GM12875 (cell line): ENCODE measurements at regions not wholly inside any gene's neighbourhood (a gene's known extent, or its start where the extent isn't known, plus 50 kb on each side); places are given as distances from the start of the nearest gene placed in this dataset.

Experiments
- H3K4me3 ChIP-seq: one replicate; pipeline ENCODE4 v1.5.1; 2011; ENCODE audit warnings: low read depth, low read length, control low read depth
- TF ChIP-seq, protein P1 (sequence below): IDR thresholded peaks from 2 replicates; pipeline ENCODE4 v1.5.1; 2011; ENCODE audit warnings: low read depth, mild to moderate bottlenecking, control low read depth, inconsistent platforms, low read length, moderate library complexity, borderline replicate concordance; ENCODE audit not compliant: insufficient read depth

DNA sequence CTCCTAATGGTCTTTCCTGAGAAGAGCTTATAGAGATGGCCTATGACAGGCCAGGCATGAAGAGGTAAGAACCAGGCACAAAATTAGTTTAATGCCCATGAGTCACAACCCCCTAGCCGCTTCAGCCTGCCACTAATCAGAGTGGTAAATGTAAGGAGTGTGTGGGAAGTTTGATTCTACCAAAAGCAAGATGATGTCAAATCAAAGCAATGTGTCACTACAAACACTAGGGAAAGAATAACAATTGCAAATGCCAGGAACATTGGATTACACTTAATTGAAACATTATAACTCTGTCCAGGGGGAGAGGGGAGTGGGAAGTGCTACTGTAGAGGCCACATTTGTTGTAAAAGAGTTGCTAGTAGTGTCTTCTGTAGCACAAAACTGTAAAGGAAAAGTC lies 596.6 kb upstream of the AGTR1 start:
- TF ChIP-seq, protein P1, sequence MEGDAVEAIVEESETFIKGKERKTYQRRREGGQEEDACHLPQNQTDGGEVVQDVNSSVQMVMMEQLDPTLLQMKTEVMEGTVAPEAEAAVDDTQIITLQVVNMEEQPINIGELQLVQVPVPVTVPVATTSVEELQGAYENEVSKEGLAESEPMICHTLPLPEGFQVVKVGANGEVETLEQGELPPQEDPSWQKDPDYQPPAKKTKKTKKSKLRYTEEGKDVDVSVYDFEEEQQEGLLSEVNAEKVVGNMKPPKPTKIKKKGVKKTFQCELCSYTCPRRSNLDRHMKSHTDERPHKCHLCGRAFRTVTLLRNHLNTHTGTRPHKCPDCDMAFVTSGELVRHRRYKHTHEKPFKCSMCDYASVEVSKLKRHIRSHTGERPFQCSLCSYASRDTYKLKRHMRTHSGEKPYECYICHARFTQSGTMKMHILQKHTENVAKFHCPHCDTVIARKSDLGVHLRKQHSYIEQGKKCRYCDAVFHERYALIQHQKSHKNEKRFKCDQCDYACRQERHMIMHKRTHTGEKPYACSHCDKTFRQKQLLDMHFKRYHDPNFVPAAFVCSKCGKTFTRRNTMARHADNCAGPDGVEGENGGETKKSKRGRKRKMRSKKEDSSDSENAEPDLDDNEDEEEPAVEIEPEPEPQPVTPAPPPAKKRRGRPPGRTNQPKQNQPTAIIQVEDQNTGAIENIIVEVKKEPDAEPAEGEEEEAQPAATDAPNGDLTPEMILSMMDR, result no peak
- H3K4me3 ChIP-seq, result no peak overlapping the region

DNA sequence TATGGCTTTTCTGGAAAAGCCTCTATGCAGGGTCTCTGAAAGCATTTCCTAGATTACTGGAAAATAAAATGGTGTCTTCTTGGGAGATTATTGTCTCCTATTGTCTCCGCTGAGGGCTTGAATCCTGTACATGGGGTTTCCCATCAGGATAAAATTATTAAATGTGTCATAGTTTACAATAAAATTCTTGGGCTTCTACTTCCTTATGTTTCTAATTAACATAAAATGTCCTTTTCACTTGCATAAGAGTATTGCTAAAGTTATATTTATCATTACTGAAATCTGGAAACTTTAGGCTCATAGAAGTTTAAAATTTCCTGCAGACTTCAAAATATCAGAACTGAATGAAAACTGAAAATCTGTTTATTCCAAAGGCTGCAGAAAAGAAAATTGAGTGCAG lies 595.5 kb upstream of the AGTR1 start:
- no peak overlapping the region for H3K4me3 ChIP-seq
- TF ChIP-seq, protein P1, result no peak

DNA sequence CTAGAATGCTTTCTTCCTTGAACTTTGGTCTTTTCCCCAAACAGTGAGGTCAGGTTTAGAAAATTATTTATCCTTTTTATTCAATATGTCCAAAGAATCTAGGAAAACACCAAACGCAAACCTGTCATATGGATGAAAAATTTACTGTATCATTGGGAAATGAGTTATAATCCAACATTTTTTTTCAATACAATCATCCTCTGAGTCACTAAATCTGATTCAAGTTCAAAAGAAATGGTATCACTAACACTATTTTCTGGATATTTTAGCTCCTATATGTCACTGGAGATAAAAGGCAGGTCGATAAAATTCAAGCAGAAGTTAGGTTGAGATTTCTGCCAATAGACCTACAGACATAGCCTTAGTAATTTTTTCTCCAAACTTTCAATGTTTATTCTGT lies 591.6 kb upstream of the AGTR1 start:
- TF ChIP-seq, protein P1, result no peak
- H3K4me3 ChIP-seq, result no peak overlapping the region

DNA sequence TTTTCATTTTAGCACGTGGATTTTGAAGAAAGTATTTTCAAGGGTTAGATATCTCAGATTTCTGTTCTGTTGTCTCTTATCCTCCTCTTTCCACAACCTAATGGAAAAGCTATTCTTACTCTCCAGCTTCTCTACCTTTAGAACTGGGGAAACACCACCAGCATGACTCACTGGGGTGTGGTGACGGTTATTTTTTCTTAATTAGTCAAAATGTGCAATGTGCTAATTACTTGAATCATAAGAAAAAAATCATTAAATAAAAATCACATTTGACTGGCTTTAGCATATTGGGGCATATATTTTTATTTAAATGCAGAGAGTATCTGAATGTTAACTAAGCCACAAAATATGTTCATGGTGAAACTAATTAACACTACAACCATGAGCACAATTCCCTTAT lies 570.7 kb upstream of the AGTR1 start:
- no peak overlapping the region for H3K4me3 ChIP-seq

DNA sequence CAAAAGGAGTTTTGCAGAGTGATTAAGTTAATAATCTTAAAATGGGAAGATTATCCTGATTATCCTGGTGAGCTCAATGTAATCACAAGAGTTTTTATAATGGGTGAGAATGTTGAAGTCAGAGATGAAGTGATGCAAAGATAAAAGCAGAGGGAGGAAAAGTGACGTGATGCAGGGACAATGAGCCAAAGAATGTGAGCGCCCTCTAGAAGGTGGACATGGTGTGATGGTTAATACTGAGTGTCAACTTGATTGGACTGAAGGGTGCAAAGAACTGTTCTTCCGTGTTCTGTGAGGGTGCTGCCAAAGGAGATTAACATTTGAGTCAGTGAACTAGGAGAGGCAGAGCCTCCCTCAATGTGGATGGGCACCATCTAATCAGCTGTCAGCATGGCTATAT lies 569.6 kb upstream of the AGTR1 start:
- TF ChIP-seq, protein P1, result no peak

More for the DNA sequence above, 570.7 kb upstream of the AGTR1 start:
- TF ChIP-seq, protein P1, result no peak

DNA sequence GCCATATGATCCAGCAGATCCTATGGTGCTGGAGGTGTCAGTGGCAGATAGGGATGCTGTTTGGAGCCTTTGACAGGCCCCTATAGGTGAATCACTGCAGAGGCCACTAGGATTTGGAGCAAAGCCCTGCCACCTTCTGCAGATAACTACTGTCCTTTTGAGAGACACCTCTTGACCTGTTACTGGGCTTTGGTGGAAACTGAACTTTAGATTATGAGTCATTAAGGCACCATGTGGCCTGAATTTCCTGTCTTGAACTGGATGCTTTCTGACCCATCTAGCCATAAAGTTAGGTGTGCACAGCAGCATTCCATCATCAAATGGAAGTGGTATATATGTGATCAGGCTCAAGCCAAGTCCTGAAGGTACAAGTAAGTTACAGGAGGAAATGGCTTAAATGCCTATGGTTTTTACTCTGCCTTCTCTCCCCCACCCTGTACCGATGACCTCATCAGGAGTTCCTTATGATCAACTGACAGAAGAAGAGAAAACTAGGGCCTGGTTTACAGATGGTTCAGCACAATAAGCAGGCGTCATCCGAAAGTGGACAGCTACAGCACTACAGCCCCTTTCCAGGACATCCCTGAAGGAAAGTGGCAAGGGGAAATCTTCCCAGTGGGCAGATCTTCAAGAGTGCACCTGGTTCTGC lies 565.6 kb upstream of the AGTR1 start:
- H3K4me3 ChIP-seq, result no peak overlapping the region
- TF ChIP-seq, protein P1, result no peak

More for the DNA sequence above, 569.6 kb upstream of the AGTR1 start:
- no peak overlapping the region for H3K4me3 ChIP-seq

DNA sequence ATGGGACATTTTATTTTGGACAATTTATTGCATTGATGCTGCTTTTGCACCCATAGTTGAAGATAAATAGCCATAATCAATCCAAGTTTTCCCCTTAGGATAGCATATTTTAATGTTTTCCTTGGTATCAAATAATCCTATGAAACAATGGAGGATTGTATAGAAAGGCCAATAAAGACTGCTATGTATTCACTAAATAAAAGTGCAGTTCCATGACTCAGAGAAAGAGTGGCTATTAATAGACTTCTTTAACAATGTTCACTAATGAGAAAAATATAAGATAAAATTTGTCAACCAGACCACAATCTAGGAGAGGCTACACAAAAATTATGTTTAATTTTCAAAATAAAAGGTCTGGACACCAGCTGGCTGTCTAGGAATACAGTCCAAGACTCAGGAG lies 560.9 kb upstream of the AGTR1 start:
- H3K4me3 ChIP-seq, result no peak overlapping the region
- TF ChIP-seq, protein P1, result no peak
